GM18867 (cell line): ENCODE measurements at regions not wholly inside any gene's neighbourhood (a gene's known extent, or its start where the extent isn't known, plus 50 kb on each side); places are given as distances from the start of the nearest gene placed in this dataset.
"Not testable (repeated sequence)": the region's sequence is repeated elsewhere in the genome, so short reads cannot be mapped to it uniquely, and the experiment has no call there.

Source experiments
- ATAC-seq: cut with Tn5 transposase; IDR thresholded peaks from one replicate; pipeline ENCODE4 v1.9.1; 2021; ENCODE audit warnings: mild to moderate bottlenecking, moderate library complexity; ENCODE audit not compliant: unreplicated experiment

GRCh38 chr10:9296190-9296589 is 1241.7 kb downstream of the GATA3 start:
- ATAC-seq = no peak

GRCh38 chr10:9297580-9297979 is 1243.1 kb downstream of the GATA3 start:
- ATAC-seq = no peak

- ATAC-seq = no peak
Observed at GRCh38 chr10:9299966-9300365, 1245.5 kb downstream of the GATA3 start.

- ATAC-seq = no peak
Observed at GRCh38 chr10:9301148-9301547, 1246.7 kb downstream of the GATA3 start.

- no peak for ATAC-seq
Observed at GRCh38 chr10:9301554-9301953, 1247.1 kb downstream of the GATA3 start.

GRCh38 chr10:9302140-9302746 is 1247.8 kb downstream of the GATA3 start:
- ATAC-seq = peak; percentile 43

GRCh38 chr10:9305018-9305655 is 1250.6 kb downstream of the GATA3 start:
- ATAC-seq = peak; percentile 53

- no peak for ATAC-seq
Observed at GRCh38 chr10:9311702-9312499, 1257.4 kb downstream of the GATA3 start.

GRCh38 chr10:9315292-9315691 is 1260.8 kb downstream of the GATA3 start:
- no peak for ATAC-seq

GRCh38 chr10:9331583-9332008 is 1277.1 kb downstream of the GATA3 start:
- ATAC-seq = peak; percentile 77

- ATAC-seq = no peak
Observed at GRCh38 chr10:9334270-9334669, 1279.8 kb downstream of the GATA3 start.

- no peak for ATAC-seq
Observed at GRCh38 chr10:9339716-9340115, 1285.2 kb downstream of the GATA3 start.

- ATAC-seq = peak; percentile 75
Observed at GRCh38 chr10:9342885-9343570, 1288.5 kb downstream of the GATA3 start.

- not testable (repeated sequence) for ATAC-seq
Observed at GRCh38 chr10:9347933-9348332, 1293.4 kb downstream of the GATA3 start.

- ATAC-seq = no peak
Observed at GRCh38 chr10:9357471-9357870, 1303.0 kb downstream of the GATA3 start.

- no peak for ATAC-seq
Observed at GRCh38 chr10:9362721-9363120, 1308.2 kb downstream of the GATA3 start.

GRCh38 chr10:9379183-9379582 is 1324.7 kb downstream of the GATA3 start:
- no peak for ATAC-seq

- no peak for ATAC-seq
Observed at GRCh38 chr10:9381733-9382532, 1327.4 kb downstream of the GATA3 start.

- ATAC-seq = no peak
Observed at GRCh38 chr10:9382533-9382866, 1328.0 kb downstream of the GATA3 start.

GRCh38 chr10:9390516-9390915 is 1336.0 kb downstream of the GATA3 start:
- ATAC-seq = no peak
